GM18526 (cell line): ENCODE measurements at regions not wholly inside any gene's neighbourhood (a gene's known extent, or its start where the extent isn't known, plus 50 kb on each side); places are given as distances from the start of the nearest gene placed in this dataset.

Experiments used
- POLR2A ChIP-seq: IDR thresholded peaks from 3 replicates; pipeline ENCODE4 v1.6.1; 2011; ENCODE audit not compliant: insufficient read length; ENCODE audit errors: extremely low read depth

DNA sequence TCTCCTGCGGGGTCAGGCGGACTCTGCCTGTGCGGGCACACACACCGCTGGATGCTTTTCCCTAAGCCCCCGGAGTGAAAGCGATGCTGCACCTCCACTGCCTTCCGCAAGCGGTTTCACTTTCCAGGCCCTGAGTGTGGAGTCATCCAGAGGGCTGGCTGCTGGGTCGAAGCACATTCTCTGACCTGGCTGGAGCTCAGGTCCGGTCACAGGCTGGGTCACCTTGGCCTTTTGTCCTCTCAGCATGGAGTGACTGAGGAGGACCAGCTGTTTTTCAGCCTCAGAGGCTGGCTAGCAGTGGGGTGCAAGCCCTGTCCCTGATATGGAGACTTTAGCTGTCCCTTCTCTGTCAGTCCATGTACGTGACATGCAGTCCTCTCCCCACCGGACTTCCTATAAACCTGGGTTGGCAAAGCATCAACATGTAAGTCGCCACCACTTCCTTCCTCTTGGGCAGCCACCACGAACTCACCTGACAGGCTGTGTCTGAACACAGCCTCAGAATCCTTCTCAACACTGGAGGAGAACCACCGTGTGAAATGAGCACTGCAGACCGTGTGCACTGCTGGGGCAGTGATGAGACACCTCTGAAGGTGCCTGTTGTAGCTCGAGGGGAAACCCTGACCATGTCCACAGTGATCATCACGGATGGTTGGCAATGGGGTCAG, 51.3 kb downstream of the GADD45G start:
- TF ChIP-seq POLR2A: no peak

DNA sequence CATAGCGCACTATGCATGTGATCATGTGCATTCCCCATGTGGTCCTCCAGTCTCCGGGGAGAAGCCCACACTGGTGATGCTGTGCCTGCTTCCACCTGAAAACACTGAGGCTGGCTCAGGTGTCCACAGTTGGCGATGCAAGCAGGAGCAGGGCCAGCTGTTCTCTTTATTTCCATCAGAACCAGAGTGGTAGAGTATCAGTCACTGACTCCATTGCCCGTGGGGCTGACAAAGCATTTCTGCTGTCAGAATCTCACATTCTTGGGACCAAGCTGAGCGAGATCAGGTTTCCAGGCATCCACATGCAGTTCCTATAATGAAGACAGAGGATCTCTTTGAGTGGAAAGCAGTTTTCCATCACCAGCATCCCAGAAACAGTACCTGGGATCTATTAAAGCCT, 52.5 kb downstream of the GADD45G start:
- no peak for TF ChIP-seq POLR2A

DNA sequence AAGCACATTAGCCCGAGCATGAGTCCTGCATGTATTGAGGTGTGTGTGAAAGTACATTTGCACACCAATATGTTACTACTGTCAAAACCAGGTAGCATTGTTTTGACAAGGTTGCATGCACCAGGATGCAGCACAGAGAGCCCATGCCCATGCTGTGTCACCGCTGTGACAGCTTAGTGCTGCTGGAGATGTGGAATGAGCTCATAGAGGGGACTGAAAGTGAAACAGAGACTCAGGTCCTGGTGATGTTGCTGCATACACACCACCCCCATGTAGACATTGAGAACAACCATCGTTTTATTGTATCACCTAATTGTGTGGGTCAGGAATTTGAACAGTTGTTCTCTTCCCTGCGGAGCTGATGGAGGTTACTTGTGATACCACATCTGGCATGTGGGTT, 53.0 kb downstream of the GADD45G start:
- no peak for TF ChIP-seq POLR2A

DNA sequence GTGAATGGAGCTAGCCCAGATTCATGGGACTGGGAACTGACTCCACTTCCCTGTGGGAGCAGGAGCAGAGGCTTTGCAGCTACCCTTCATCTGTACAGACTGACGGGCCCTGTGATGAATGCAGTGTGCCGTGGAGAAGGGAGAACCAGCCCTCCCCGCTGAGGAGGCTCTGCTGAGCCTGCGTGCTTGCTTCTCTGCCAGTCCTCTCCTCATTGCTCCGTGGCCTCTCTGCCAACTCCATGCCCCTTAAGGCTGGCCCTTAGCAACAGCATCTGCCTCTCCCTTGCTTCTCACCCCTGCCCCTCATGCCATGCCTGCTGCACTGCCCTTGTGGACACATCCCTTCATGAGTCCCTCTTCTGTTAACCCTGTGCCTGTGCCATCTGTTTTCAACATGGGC, 53.6 kb downstream of the GADD45G start:
- TF ChIP-seq POLR2A: no peak

DNA sequence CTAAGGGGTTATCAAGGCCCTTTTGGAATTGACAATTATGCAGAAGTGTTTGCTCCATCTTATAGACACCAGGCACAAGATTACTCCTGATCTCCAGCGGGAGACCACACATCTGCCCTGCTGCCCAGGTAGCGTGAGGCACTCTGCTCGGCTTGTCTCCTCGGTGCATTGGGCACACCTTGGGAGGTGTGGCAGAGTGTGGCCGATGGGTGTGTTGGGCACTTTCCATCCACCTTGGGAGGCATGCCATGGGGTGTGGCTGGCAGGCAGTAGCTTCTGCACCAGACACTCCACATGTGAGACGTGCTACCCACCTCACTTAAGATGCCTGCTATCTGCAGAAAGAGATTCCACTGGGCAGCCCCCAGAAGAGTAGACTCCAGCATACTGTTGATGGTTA, 54.1 kb downstream of the GADD45G start:
- no peak for TF ChIP-seq POLR2A

DNA sequence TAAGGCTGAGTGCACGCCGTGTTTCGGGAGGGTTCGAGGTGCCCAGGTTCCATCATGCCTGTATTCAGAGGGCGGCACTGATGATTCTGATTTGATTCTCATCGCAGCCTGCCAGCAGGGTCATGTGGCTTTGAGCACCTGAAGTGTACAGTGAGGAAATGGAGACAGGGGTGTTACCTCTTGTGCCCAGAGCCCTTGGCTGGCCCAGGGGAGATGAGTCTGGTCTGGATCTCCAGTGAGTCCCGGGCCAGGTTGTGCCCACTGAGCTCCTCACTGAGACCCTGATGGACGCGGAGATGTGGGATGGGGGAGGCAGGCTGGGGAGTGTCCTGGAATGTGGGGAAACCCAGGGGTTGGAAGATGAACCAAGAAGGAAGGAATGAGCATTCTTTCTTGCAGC, 54.7 kb downstream of the GADD45G start:
- TF ChIP-seq POLR2A: no peak

DNA sequence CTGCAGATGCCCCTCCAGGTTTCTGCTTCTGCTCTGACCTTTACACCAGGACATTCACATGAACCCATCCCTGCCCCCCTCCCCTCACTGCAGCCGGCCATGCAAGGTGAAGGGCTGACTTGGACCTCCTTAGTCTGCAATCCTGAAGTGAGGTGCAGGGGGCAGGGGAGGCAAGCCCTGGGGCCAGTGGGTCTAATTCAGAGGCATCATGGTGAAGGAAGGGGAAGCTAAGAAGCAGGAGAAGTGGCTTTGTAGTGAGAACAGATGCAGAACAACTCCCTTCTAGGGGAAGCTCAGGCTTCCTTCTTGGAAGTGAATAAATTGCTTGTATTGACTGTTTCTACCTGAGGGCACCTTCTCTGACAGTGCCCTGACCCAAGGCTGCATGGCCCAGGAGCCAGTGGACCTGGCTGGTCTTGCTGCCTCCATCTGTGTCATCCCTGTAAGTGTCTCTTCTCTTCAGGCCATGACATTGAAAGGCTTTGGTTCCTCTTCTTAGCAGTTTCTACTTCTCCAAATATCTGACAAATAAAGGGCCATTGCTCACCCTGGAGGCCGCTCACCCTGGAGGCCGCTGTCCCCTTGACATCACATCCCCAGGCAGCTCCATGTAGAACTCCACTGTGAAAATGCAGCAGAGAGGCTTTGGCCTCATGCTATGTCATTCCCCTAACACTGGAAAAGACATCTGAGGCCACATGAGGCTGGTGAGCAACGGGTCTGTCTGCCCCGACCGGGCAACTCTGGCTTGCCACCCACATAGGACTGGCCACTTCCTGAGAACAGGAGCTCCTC, 55.3 kb downstream of the GADD45G start:
- TF ChIP-seq POLR2A: no peak

DNA sequence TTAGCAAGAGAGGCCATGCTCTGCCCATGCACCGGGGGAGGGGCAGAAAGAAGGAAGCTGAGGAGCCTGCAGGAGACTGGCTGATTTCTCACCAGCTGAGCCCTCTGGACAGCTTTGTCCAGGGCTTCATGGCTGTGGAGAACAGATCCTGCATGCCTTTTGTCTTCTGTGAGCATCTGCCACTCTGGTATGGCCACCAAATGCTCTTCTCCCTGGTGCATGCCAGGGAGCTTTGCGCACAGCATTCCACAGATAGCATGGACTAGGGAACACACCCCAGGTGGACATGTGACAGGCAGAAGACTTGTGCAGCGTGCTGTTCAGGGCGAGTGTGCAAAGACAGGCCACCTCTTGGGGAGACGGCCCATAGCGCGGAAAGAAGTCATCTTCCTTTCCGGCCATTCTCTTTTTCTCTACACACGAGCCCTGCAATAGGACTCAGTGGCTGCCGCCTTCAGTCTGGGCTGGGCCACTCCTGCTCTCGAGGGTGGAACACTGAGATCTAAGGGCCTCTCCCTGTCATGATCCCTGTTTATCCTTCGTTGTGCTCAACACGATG, 56.7 kb downstream of the GADD45G start:
- TF ChIP-seq POLR2A: no peak

DNA sequence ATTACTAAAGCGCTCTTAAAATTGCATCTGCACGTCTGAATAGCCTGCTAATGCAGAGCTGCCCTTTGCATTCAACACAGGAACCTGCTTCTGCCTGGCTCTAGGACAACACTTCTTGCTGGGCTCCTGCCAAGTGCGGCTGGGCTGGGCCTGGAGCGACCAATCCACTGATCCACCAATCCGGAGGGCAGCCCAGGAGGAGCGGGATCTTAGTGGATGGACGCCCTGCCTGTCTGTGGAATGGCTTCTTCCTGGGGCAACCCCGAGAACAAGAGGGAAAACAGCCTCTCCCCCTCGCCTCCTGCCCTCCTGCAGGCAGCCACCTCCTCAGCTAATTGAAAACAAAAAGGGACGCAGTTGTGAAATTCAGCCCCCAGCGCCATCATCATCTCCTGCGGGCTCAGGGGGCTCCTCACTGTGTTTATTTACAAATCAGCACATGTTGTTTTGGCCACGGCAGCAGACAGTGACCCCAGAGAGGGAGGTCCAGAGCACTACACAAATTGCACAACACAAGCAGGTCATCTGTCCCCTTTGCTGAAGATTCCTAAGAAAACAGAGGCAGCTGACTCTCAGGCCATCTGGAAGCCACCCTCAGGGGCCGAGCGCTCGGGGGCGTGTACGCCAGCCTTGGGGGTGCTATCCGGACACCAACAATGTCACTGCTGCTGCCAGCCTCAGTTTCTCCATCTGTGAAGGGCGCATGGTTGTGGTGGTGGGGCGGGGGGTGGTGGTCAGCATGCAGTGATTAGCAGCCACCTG, 57.3 kb downstream of the GADD45G start:
- no peak for TF ChIP-seq POLR2A

DNA sequence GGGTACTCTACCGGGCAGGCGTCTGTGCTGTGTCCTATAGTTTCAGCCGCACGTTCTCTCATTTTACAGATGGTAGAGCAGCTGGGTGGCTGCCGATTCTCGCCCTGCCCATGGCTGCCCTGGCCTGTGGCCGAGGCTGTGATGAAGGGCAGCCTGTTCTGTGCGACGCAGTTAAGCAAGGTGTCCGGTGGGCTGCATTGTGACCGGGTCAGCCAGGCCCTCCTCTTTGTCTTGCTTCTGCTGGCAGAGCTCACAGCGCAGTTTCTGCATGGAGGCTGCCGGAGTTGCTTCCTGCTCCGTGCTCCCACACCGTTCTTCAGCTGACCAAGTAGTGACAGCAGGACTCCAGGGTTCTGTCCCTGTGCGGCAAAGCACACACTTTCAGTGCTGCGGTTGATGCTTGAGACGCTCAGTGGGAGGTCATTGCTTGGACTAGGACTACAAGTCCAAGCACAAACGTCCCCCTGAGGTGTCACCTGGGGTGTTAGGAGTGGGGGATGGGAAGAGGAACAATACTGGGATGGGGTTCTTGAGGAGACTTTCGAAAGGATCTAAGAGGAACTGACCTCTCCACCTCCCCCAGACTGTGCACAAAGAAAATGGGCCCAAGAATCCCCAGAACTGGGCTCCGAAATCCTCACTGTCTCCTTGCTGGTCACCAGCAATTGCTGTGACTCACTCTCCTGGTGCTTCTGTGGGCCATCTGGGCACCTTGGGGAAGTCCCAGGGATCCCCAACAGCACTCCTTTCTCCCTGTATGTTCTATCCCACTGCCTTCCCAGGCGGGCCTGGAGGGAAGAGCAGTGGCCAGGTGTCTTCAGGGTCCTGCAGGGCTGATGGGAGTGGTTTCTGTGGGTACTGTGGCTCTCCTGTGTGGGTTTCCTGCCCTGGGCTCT, 58.2 kb downstream of the GADD45G start:
- no peak for TF ChIP-seq POLR2A

DNA sequence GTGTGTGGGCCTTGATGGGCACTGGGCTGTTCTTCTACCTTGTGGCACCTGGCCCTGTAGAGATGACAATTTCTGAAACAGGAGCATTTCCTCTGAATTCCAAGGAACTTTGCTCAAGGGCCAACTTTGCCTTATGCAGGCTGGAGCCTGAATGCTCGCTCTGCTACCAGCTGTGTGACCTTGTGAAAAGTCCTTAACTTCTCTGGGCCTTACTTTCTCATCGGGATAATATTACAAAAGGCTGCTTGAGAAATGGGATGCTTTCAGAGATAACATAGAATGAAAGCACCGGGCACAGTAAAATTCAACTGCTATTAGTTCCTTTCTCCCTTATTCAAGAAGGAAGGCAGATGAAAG, 58.8 kb downstream of the GADD45G start:
- no peak for TF ChIP-seq POLR2A

DNA sequence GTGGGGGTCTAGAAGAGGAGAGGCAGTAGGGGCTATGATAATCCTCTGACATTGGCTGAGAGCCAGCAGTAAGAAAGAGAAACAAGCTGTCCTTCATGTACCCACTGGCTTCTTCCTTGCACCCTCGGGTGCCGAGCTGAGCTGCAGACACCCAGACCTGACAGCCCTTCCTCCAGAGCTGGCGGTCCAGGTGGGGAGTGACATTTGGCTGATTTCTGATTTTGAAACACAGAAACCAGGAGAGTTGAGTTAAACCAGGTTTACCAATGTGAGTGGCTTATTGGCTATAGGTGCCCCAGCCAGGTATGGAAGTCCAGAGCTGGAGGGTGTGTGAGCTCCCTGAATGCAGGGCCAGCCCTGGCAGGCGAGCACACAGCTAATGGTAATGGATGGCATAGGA, 59.2 kb downstream of the GADD45G start:
- TF ChIP-seq POLR2A: no peak

DNA sequence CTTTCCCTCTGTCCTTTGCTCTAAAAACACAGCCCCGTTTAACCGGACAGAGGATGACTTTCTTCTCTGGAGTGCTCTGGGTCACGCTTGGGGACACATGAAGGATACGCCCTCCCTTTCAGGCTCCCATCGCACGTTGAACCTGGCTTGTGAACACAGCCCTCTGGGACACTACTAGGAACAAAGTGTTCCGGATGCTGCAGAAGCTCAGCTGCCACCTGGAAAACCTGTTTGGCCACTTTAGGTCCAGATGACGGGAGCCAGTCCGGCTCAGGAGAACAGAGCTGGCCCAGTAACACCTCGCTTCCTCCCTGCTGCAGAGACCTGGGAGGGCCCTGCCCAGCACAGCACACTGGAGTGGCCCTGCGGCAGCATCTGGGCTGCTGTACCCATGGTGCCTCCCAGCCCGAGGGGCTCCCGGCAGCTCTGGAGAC, 60.1 kb downstream of the GADD45G start:
- TF ChIP-seq POLR2A: no peak

DNA sequence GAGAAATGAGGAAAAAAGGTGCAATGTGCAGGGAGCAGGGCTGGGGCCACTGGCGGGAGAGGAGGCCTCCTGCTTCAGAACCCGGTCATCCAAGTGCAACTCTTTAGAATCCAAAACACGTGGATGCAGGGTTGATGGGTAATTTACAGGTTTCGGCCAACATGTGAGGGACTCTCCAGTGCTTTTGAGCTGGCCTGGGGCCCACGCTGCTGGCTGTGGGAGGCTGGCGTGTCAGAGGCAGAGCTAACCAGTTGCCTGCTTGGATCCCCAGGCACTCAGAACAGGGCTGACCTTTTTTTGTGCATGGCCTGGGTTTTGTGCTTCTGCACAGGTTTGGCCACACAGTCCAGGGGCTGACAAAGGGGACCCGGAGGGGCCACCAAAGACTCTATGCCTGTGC, 61.6 kb downstream of the GADD45G start:
- no peak for TF ChIP-seq POLR2A

DNA sequence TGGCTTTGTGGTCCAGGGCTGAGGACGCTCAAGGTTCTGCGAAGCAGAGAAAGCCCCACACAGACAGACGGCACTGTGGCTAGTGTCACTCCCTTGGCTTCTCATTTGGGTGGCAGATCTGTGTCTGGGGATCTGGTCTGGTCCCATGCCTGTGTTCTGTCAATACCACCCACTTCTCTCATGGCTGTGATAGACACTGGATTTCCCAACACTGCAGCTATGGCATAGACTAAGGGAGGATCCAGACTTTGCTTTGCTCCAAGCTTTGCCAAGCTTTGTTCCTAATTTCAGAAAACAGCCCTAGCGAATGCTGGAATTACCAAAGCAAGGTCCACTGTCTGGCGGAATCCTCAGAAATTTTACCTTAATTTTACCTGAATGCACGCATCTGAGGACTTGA, 62.1 kb downstream of the GADD45G start:
- no peak for TF ChIP-seq POLR2A
